Esophagus muscularis mucosa (tissue), 3 donors: ENCODE measurements at regions not wholly inside any gene's neighbourhood (a gene's known extent, or its start where the extent isn't known, plus 50 kb on each side); places are given as distances from the start of the nearest gene placed in this dataset.

Experiments
- CTCF ChIP-seq, 3 experiments: fragments of 200-600 bp in 2 of 3; fragments of 450-650 bp in 1 of 3; sonication (generic) in 2 of 3; IDR thresholded peaks; one replicate each; pipeline ENCODE4 v1.5.1; 2017 to 2019; ENCODE audit warnings: antibody characterized with exemption in 3 of 3, mild to moderate bottlenecking in 2 of 3, moderate library complexity in 1 of 3
- POLR2A ChIP-seq: fragments of 450-650 bp; IDR thresholded peaks from one replicate; pipeline ENCODE4 v1.6.1; 2017; ENCODE audit warnings: antibody characterized with exemption, moderate library complexity, mild to moderate bottlenecking, low read depth
- POLR2AphosphoS5 ChIP-seq, 2 donors: sonication (generic); formaldehyde crosslinking; IDR thresholded peaks; one replicate each; pipeline ENCODE4 v1.6.1; 2017; ENCODE audit warnings: antibody characterized with exemption in 2 of 2

- TF ChIP-seq CTCF (IDR thresholded peaks at IDR 0.05) (no peak), POLR2A (no peak), POLR2AphosphoS5 (IDR thresholded peaks at IDR 0.05) (no peak)
These were observed 307.8 kb downstream of the MTX2 start for GRCh38 chr2:176577054-176577453.
